ENCODE measurements at regions not wholly inside any gene's neighbourhood (a gene's known extent, or its start where the extent isn't known, plus 50 kb on each side); places are given as distances from the start of the nearest gene placed in this dataset. TPM values are rescaled to one million over a fixed set of nuclear protein-coding genes. Genes with fewer than 3 reads are reported as not detected.

- Histone ChIP-seq H3K9me3 (no peaks in the 10 kb centered on the region), H3K27me3 (no peaks in the 10 kb centered on the region), H3K4me3 (no peak overlapping the region), H3K4me1 (no peaks in the 10 kb centered on the region), H3K27ac (no peak overlapping the region), H3K36me3 (no peaks in the 10 kb centered on the region)
- TF ChIP-seq POLR2A (IDR thresholded peaks at IDR 0.05) = no peak
- TF ChIP-seq CTCF (IDR thresholded peaks at IDR 0.05) = no peak
- TF ChIP-seq EP300 (IDR thresholded peaks at IDR 0.05) = no peak
- 60 to 63% methylated on average over 3 of the region's 3 CpGs for WGBS, 2 donors
- DNase-seq (ENCODE audit: low spot score in 2 of 2) = no peak
Measured at GRCh38 chrX:138349351-138349750, 362.2 kb downstream of the FGF13 start.

GRCh38 chrX:138378876-138379275, 332.6 kb downstream of the FGF13 start:
- TF ChIP-seq EP300 (IDR thresholded peaks at IDR 0.05) (no peak), POLR2A (IDR thresholded peaks at IDR 0.05) (no peak), CTCF (IDR thresholded peaks at IDR 0.05) (no peak)

GRCh38 chrX:138408101-138408500, 303.4 kb downstream of the FGF13 start:
- H3K27ac ChIP-seq = no peak overlapping the region
- no peak for DNase-seq (ENCODE audit: low spot score in 2 of 2)
- TF ChIP-seq EP300 (IDR thresholded peaks at IDR 0.05) (no peak), POLR2A (IDR thresholded peaks at IDR 0.05) (no peak), CTCF (IDR thresholded peaks at IDR 0.05) (no peak)
- H3K27me3 ChIP-seq = no peaks in the 10 kb centered on the region
- H3K4me3 ChIP-seq = no peak overlapping the region
- WGBS, 2 donors = 45 to 49% methylated on average over 3 of the region's 3 CpGs
- no peaks in the 10 kb centered on the region for H3K36me3 ChIP-seq
- no peaks in the 10 kb centered on the region for H3K4me1 ChIP-seq
- no peaks in the 10 kb centered on the region for H3K9me3 ChIP-seq

More at GRCh38 chrX:138378876-138379275, 332.6 kb downstream of the FGF13 start:
- Histone ChIP-seq H3K27me3 (no peaks in the 10 kb centered on the region), H3K9me3 (peaks cover 0 to 6% (median 0%) of the 10 kb centered on the region in 4 donors), H3K27ac (no peak overlapping the region), H3K4me1 (no peaks in the 10 kb centered on the region), H3K4me3 (no peak overlapping the region), H3K36me3 (no peaks in the 10 kb centered on the region)
- 87 to 100% methylated on average over 2 of the region's 2 CpGs for WGBS, 2 donors
- no peak for DNase-seq (ENCODE audit: low spot score in 2 of 2)

GRCh38 chrX:138411048-138411447, 300.5 kb downstream of the FGF13 start:
- no peak overlapping the region for H3K27ac ChIP-seq
- TF ChIP-seq EP300 (IDR thresholded peaks at IDR 0.05) (no peak), CTCF (IDR thresholded peaks at IDR 0.05) (no peak), POLR2A (IDR thresholded peaks at IDR 0.05) (no peak)
- H3K36me3 ChIP-seq = no peaks in the 10 kb centered on the region
- H3K9me3 ChIP-seq = no peaks in the 10 kb centered on the region
- WGBS, 2 donors = 20 to 46% methylated on average over 1 to 2 of the region's 2 CpGs
- no peaks in the 10 kb centered on the region for H3K4me1 ChIP-seq
- no peak overlapping the region for H3K4me3 ChIP-seq
- DNase-seq (ENCODE audit: low spot score in 2 of 2) = no peak
- no peaks in the 10 kb centered on the region for H3K27me3 ChIP-seq

Small RNA genes in the stretch of these regions (small RNA-seq; reads per million reads assigned to genes)
- gene RN7SKP31 (not detected), gene RNU6-985P (not detected)
